ENCODE measurements at regions not wholly inside any gene's neighbourhood (a gene's known extent, or its start where the extent isn't known, plus 50 kb on each side); places are given as distances from the start of the nearest gene placed in this dataset.

- no peaks in the 10 kb centered on the region for H3K79me2 ChIP-seq (ENCODE audit: insufficient read depth)
- H3K4me3 ChIP-seq (ENCODE audit: low read depth in 2 of 2, low read length in 1 of 2) = no peak overlapping the region
- no peaks in the 10 kb centered on the region for H3K4me1 ChIP-seq (ENCODE audit: control insufficient read depth in 1 of 2, insufficient read depth in 2 of 2, low read depth in 1 of 2, low read length in 1 of 2)
- H2AFZ ChIP-seq (ENCODE audit: low read depth) = no peak overlapping the region
- no peaks in the 10 kb centered on the region for H4K20me1 ChIP-seq (ENCODE audit: insufficient read depth)
- no peak overlapping the region for H3K27ac ChIP-seq (ENCODE audit: low read depth in 2 of 2, low read length in 1 of 2)
- POLR2A ChIA-PET = no interaction called here
- DNase-seq = no peak
- H3K9me3 ChIP-seq = no peaks in the 10 kb centered on the region
- no peak overlapping the region for H3K9ac ChIP-seq
- H3K4me2 ChIP-seq = no peak overlapping the region
- H3K9me2 ChIP-seq = no peaks in the 10 kb centered on the region
- WGBS (ENCODE audit: low lambda C conversion rate) = 0% methylated on average over 2 of the region's 2 CpGs
- no peaks in the 10 kb centered on the region for H3F3A ChIP-seq (replicated peaks; ENCODE audit: insufficient read depth)
- no peaks in the 10 kb centered on the region for H3K27me3 ChIP-seq (ENCODE audit: insufficient read depth)
- no peaks in the 10 kb centered on the region for H3K36me3 ChIP-seq (replicated peaks in 1 of 2; ENCODE audit: control insufficient read depth in 1 of 2, insufficient read depth in 2 of 2, low read length in 1 of 2)
- TF ChIP-seq CTCF (IDR thresholded peaks at IDR 0.05) = no peak
- no peak for TF ChIP-seq TEAD4 (IDR thresholded peaks at IDR 0.05; ENCODE audit: borderline replicate concordance, insufficient read depth)
- TF ChIP-seq RFX5 (IDR thresholded peaks at IDR 0.05; ENCODE audit: low read length) = no peak
- TF ChIP-seq GATA2 (CRISPR knock-in tag; IDR thresholded peaks at IDR 0.05) = no peak
- TF ChIP-seq JUND (IDR thresholded peaks at IDR 0.05) = no peak
- no peak for TF ChIP-seq SIN3A (IDR thresholded peaks at IDR 0.05; ENCODE audit: borderline replicate concordance, low read depth, low read length)
- no peak for TF ChIP-seq SMC3 (IDR thresholded peaks at IDR 0.05; ENCODE audit: low read depth, low read length)
- no peak for TF ChIP-seq REST (IDR thresholded peaks at IDR 0.05; ENCODE audit: low read depth, low read length)
- TF ChIP-seq MAX (IDR thresholded peaks at IDR 0.05; ENCODE audit: low read depth) = no peak
- no peak for TF ChIP-seq RAD21 (IDR thresholded peaks at IDR 0.05; ENCODE audit: low read length)
- no peak for TF ChIP-seq FOXM1 (IDR thresholded peaks at IDR 0.05; ENCODE audit: low read depth)
- no peak for TF ChIP-seq RCOR1 (IDR thresholded peaks at IDR 0.05; ENCODE audit: low read length)
- no peak for TF ChIP-seq USF1 (IDR thresholded peaks at IDR 0.05; ENCODE audit: borderline replicate concordance, low read depth)
- TF ChIP-seq ELF1 (IDR thresholded peaks at IDR 0.05) = no peak
- no peak for TF ChIP-seq EP300 (IDR thresholded peaks at IDR 0.05; ENCODE audit: borderline replicate concordance in 1 of 2, low read depth in 1 of 2, low read length in 1 of 2)
- TF ChIP-seq TCF12 (IDR thresholded peaks at IDR 0.05) = no peak
- TF ChIP-seq IRF3 (IDR thresholded peaks at IDR 0.05; ENCODE audit: low read depth, low read length) = no peak
- TF ChIP-seq MXI1 (IDR thresholded peaks at IDR 0.05; ENCODE audit: low read depth, low read length) = no peak
- no peak for TF ChIP-seq NFIC (IDR thresholded peaks at IDR 0.05; ENCODE audit: borderline replicate concordance)
- CTCF ChIA-PET = no interaction called here
Measured at GRCh38 chr14:39946807-39947206, 514.6 kb upstream of the FBXO33 start.
